ENCODE measurements at regions not wholly inside any gene's neighbourhood (a gene's known extent, or its start where the extent isn't known, plus 50 kb on each side); places are given as distances from the start of the nearest gene placed in this dataset.

DNA sequence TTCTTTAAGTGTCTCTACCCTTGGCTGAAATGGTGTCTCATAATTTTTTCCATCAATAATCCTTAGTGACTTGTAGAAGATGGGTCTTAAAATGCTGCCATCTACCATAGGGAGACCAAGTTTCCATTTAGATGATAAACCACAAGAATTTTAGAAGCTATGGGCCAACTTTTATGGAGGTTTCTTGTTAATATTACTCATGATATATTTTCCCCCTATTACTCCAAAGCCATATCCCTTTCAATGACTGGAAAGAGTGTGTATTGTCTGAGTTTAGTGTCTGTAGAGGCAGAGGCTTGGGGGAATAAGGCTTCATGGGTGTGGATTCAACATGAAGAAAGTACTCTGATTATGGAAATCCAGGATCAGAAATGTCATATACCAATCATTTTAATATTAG lies 507.3 kb upstream of the TNC start:
- TF ChIP-seq, protein P1, sequence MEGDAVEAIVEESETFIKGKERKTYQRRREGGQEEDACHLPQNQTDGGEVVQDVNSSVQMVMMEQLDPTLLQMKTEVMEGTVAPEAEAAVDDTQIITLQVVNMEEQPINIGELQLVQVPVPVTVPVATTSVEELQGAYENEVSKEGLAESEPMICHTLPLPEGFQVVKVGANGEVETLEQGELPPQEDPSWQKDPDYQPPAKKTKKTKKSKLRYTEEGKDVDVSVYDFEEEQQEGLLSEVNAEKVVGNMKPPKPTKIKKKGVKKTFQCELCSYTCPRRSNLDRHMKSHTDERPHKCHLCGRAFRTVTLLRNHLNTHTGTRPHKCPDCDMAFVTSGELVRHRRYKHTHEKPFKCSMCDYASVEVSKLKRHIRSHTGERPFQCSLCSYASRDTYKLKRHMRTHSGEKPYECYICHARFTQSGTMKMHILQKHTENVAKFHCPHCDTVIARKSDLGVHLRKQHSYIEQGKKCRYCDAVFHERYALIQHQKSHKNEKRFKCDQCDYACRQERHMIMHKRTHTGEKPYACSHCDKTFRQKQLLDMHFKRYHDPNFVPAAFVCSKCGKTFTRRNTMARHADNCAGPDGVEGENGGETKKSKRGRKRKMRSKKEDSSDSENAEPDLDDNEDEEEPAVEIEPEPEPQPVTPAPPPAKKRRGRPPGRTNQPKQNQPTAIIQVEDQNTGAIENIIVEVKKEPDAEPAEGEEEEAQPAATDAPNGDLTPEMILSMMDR (IDR thresholded peaks at IDR 0.05; ENCODE audit: borderline replicate concordance, extremely low read depth, low read length, poor library complexity, severe bottlenecking): no peak
- TF ChIP-seq EZH2 (IDR thresholded peaks at IDR 0.05; ENCODE audit: borderline replicate concordance, low read depth, low read length, severe bottlenecking): no peak

Data from DND-41 (cell line).